GM13977 (cell line): ENCODE measurements at regions not wholly inside any gene's neighbourhood (a gene's known extent, or its start where the extent isn't known, plus 50 kb on each side); places are given as distances from the start of the nearest gene placed in this dataset.

Source experiments
- DNase-seq: peaks from one replicate; pipeline ENCODE4 v3.0.0; 2012; ENCODE audit warnings: low spot score
- in situ Hi-C: fragments of 300-500 bp; cut with MboI; formaldehyde crosslinking; loops from one replicate; pipeline ENCODE4 v1.12.0; 2022; ENCODE audit warnings: low sequenced_read_pairs, low pct_unique_long_range_greater_than_20kb, mixed read lengths, inconsistent platforms; ENCODE audit not compliant: unreplicated experiment
- TF ChIP-seq, protein P1 (sequence below): IDR thresholded peaks from 2 replicates; pipeline ENCODE4 v1.5.1; 2012; ENCODE audit warnings: mild to moderate bottlenecking, control low read depth; ENCODE audit not compliant: insufficient read depth; ENCODE audit errors: extremely low read depth, missing control alignments

DNA sequence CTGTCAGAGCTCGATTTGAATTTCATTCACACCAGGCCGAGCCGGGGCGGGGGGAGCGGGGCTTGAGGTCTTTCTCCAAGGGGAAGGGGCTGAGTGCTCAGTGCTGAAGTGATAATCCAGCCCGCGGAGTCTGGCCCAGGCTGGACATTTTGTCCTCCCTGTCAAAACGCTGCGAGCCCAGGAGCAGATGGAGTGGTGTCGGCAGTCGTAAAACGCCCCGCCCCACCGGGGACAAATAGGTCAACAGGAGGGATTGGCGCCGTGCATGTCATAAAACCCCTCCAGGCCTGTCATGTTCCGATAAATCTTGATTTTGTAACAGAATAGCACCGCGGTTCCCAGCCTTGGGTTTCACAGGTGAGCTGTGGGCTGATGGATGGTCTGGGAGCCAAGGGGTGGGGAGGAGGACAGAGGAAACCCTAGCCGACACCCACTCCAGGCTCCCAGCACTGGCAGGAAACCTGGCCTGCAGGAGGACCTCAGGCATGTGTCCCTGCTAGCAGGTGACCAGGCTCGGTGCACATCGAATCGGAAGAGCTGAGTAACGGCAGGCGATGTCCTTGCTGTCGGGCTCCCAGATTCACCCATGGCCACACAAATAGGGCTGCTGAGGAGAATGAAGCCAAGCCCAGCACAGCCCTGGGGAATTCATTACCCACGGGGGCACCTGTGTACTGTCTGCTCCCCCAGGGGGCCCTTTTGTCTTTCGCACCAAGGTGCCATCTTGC is 341.4 kb downstream of the FOXL1 start:
- TF ChIP-seq, protein P1, sequence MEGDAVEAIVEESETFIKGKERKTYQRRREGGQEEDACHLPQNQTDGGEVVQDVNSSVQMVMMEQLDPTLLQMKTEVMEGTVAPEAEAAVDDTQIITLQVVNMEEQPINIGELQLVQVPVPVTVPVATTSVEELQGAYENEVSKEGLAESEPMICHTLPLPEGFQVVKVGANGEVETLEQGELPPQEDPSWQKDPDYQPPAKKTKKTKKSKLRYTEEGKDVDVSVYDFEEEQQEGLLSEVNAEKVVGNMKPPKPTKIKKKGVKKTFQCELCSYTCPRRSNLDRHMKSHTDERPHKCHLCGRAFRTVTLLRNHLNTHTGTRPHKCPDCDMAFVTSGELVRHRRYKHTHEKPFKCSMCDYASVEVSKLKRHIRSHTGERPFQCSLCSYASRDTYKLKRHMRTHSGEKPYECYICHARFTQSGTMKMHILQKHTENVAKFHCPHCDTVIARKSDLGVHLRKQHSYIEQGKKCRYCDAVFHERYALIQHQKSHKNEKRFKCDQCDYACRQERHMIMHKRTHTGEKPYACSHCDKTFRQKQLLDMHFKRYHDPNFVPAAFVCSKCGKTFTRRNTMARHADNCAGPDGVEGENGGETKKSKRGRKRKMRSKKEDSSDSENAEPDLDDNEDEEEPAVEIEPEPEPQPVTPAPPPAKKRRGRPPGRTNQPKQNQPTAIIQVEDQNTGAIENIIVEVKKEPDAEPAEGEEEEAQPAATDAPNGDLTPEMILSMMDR: no peak
- in situ Hi-C loops: no loop called here
- no peak for DNase-seq

DNA sequence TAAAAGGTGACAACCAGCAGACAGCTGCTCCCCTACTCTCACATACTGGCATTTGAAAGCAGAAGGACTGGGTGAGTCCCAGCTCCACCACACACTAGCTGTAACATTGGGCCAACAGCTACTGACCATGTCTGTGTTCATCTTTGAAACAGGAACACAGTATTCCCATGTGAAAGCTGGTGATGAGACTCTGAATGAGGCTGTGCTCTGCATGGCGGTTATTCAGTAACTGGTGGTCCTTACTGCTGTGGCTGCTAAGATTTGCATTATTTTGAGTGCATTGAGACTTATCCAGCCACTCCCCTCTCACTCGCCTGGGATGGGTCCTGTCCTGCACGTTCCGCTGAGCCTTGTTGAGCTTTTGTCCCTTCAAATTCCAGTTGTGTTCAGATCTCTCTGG is 342.9 kb downstream of the FOXL1 start:
- in situ Hi-C loops: no loop called here
- TF ChIP-seq, protein P1: no peak

DNA sequence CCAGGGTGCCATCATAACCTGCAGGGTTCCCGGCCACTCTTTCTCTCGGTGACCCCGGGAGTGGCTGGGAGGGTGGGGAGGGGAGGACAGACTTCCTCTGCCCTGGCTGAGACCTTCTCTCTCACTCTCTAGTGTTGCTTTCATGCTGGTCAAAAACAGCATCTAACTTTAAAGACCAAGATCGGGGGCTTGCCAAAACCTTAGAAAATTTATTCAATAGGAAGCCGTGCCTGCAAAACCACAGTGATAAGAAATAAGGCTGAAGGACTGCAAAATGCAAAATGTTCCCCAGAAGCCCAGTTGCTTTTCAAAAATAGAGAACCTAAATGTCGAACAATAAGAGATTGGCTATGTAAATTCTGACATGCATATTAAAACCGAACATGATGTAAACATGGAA is 344.0 kb downstream of the FOXL1 start:
- TF ChIP-seq, protein P1: no peak
- no peak for DNase-seq
- in situ Hi-C loops: no loop called here

More for the DNA sequence above, 342.9 kb downstream of the FOXL1 start:
- no peak for DNase-seq

DNA sequence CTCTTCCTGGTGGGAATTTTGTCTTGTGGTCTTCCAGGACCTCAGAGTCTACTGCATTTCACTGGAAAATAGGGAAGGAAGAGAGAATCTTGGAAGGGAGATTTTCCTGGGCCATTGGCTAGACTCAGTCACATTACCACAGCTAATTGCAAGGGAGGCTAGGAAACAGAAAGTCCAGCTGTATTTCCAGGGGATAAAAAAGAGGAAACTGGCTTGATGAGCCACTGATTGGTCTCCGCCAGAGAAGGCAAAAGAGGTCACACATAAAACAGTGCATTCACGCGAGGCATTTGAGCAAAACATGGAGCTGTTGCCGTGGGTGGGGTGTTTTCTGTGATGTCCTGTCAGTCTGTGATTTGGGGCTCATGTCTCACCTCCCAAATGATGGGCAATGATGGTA is 345.3 kb downstream of the FOXL1 start:
- in situ Hi-C loops: no loop called here
- TF ChIP-seq, protein P1: no peak
- DNase-seq: no peak

DNA sequence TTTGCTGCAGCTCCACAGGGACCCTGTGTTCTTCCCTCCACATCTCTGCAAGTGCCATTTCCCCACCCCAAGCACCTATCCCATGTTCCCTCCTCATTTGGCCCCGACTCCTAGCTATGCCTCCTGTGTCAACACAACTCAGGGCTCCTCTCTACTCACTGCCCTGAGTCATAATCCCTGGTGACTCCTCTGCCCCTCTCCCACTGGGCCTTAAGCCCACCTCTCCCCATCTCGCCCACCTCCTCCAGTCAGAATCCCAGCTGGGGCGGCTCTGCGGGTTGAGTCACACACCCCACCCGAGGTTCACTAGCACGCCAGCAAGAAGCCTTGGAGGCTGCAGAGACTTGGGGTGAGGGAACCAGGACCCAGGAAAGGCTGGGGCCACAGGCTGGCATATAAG is 346.2 kb downstream of the FOXL1 start:
- no peak for DNase-seq
- TF ChIP-seq, protein P1: no peak
- in situ Hi-C loops: no loop called here

DNA sequence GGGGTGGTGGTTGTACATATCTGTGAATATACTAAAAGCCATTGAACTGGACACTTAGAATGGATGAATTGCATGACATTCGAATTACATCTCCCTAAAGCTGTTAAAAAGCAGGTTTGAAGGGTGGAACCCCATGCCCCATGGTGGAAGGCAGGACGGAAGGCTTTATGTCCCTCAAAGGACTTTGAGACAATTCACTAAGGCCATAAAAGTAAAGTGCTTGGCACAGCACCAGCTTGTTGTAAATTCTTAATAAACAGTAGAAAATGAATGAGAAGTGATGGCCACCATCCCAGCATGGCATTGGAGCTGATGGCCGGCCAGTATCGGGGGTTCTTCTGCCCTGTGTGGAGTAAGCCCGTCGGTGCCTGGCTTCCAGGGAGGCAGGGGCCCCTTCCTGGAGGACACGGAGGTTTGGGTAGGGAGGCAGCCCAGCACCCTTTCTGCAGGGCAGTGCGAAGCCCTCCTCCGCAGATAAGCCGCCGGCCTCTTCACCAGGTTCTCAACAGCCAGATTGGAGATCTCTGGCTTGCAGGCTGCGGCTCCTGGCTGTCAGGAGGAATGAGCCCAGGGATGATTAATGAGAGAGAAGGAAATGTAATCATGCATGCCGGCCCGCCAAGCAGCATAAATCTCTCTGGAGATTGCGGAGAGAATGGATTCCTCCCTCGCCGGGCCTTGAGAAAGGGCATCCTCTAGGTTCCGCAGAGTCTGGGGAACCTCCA is 346.9 kb downstream of the FOXL1 start:
- TF ChIP-seq, protein P1: no peak
- DNase-seq: no peak
- in situ Hi-C loops: no loop called here
